GM23338 (cell line): ENCODE measurements at regions not wholly inside any gene's neighbourhood (a gene's known extent, or its start where the extent isn't known, plus 50 kb on each side); places are given as distances from the start of the nearest gene placed in this dataset.

Experiments
- ATAC-seq: fragments of 200-7000 bp; cut with Tn5 transposase; 3 replicates; pipeline ENCODE4 v1.9.1; 2020
- DNase-seq: peaks from one replicate; pipeline ENCODE4 v3.0.0-alpha.2; 2015; ENCODE audit warnings: low spot score
- H2AFZ ChIP-seq: fragments of 200-600 bp; sonication (generic); 2 replicates; pipeline ENCODE4 v1.8.0; 2016; ENCODE audit warnings: antibody characterized with exemption, mild to moderate bottlenecking, moderate library complexity
- H3F3A ChIP-seq: fragments of 200-600 bp; sonication (generic); replicated peaks from 2 replicates; pipeline ENCODE4 v1.8.0; 2017; ENCODE audit warnings: antibody characterized with exemption, mixed run types, low read depth
- H3K27ac ChIP-seq: fragments of 200-600 bp; sonication (generic); 2 replicates; pipeline ENCODE4 v1.6.1; 2016; ENCODE audit warnings: low read depth
- H3K27me3 ChIP-seq: fragments of 200-600 bp; sonication (generic); 2 replicates; pipeline ENCODE4 v1.8.0; 2016; ENCODE audit warnings: mild to moderate bottlenecking, mixed run types, moderate library complexity; ENCODE audit not compliant: insufficient read depth
- H3K36me3 ChIP-seq: fragments of 200-600 bp; sonication (generic); 2 replicates; pipeline ENCODE4 v1.8.0; 2016; ENCODE audit warnings: mild to moderate bottlenecking; ENCODE audit not compliant: insufficient read depth
- H3K4me1 ChIP-seq: fragments of 200-600 bp; sonication (generic); 2 replicates; pipeline ENCODE4 v1.8.0; 2016; ENCODE audit warnings: mild to moderate bottlenecking, moderate library complexity; ENCODE audit not compliant: insufficient read depth
- H3K4me2 ChIP-seq: fragments of 200-600 bp; sonication (generic); 2 replicates; pipeline ENCODE4 v1.7.1; 2017; ENCODE audit warnings: mixed run types
- H3K4me3 ChIP-seq: fragments of 200-600 bp; sonication (generic); 2 replicates; pipeline ENCODE4 v1.6.1; 2016; ENCODE audit warnings: mixed run types
- H3K79me2 ChIP-seq: fragments of 200-600 bp; sonication (generic); replicated peaks from 2 replicates; pipeline ENCODE4 v1.8.0; 2017; ENCODE audit warnings: mild to moderate bottlenecking; ENCODE audit not compliant: insufficient read depth
- H3K9me2 ChIP-seq: fragments of 200-600 bp; sonication (generic); 2 replicates; pipeline ENCODE4 v1.8.0; 2017; ENCODE audit not compliant: insufficient read depth
- H4K20me1 ChIP-seq: fragments of 200-600 bp; sonication (generic); replicated peaks from 2 replicates; pipeline ENCODE4 v1.8.0; 2017; ENCODE audit warnings: mild to moderate bottlenecking; ENCODE audit not compliant: insufficient read depth
- H3K27ac Mint-ChIP-seq: 2 replicates; pipeline ENCODE4 v1.8.0; 2020; ENCODE audit warnings: inconsistent platforms, mild to moderate bottlenecking, moderate library complexity, mixed read lengths
- H3K27me3 Mint-ChIP-seq: 3 replicates; pipeline ENCODE4 v1.8.0; 2022; ENCODE audit warnings: low read depth, mild to moderate bottlenecking, moderate library complexity, mixed read lengths, inconsistent platforms; ENCODE audit not compliant: insufficient read depth, poor library complexity
- H3K36me3 Mint-ChIP-seq: 3 replicates; pipeline ENCODE4 v1.8.0; 2021; ENCODE audit warnings: low read depth, mild to moderate bottlenecking, inconsistent platforms, moderate library complexity, mixed read lengths
- H3K4me1 Mint-ChIP-seq: 3 replicates; pipeline ENCODE4 v1.8.0; 2020; ENCODE audit warnings: mild to moderate bottlenecking, inconsistent platforms, mixed read lengths
- H3K4me3 Mint-ChIP-seq: 3 replicates; pipeline ENCODE4 v1.8.0; 2021; ENCODE audit warnings: moderate library complexity, mild to moderate bottlenecking, inconsistent platforms, mixed read lengths
- H3K9me3 Mint-ChIP-seq: 3 replicates; pipeline ENCODE4 v1.8.0; 2020; ENCODE audit warnings: moderate library complexity, mild to moderate bottlenecking, inconsistent platforms, mixed read lengths
- CREB1 ChIP-seq: fragments of 250-450 bp; sonication (Bioruptor Pico); IDR thresholded peaks from 2 replicates; pipeline ENCODE4 v1.5.0; 2020; ENCODE audit warnings: low read depth, mild to moderate bottlenecking, moderate library complexity
- EZH2 ChIP-seq: fragments of 200-600 bp; sonication (generic); IDR thresholded peaks from one replicate; pipeline ENCODE4 v1.8.0; 2017; ENCODE audit warnings: antibody characterized with exemption, mild to moderate bottlenecking, low read depth; ENCODE audit not compliant: unreplicated experiment
- EZH2phosphoT487 ChIP-seq: fragments of 200-600 bp; sonication (generic); IDR thresholded peaks from one replicate; pipeline ENCODE4 v1.8.1; 2018; ENCODE audit warnings: antibody characterized with exemption; ENCODE audit not compliant: unreplicated experiment
- JUNB ChIP-seq: IDR thresholded peaks from one replicate; pipeline ENCODE4 v1.6.1; 2016; ENCODE audit warnings: antibody characterized with exemption; ENCODE audit not compliant: unreplicated experiment
- NANOG ChIP-seq: IDR thresholded peaks from 2 replicates; pipeline ENCODE4 v1.6.1; 2016; ENCODE audit warnings: antibody characterized with exemption, borderline replicate concordance
- POLR2AphosphoS5 ChIP-seq: IDR thresholded peaks from 2 replicates; pipeline ENCODE4 v1.6.1; 2016; ENCODE audit warnings: antibody characterized with exemption, low read depth
- STAT1 ChIP-seq: IDR thresholded peaks from one replicate; pipeline ENCODE4 v1.6.1; 2016; ENCODE audit warnings: antibody characterized with exemption; ENCODE audit not compliant: unreplicated experiment
- ZNF114 ChIP-seq: fragments of 250-450 bp; sonication (Bioruptor Pico); IDR thresholded peaks from 2 replicates; pipeline ENCODE4 v1.5.0; 2020; ENCODE audit warnings: mild to moderate bottlenecking, moderate library complexity
- TF ChIP-seq, protein P1 (sequence below): IDR thresholded peaks from one replicate; pipeline ENCODE4 v1.6.1; 2018; ENCODE audit warnings: antibody characterized with exemption; ENCODE audit not compliant: unreplicated experiment
- TF ChIP-seq, protein P2 (sequence below): IDR thresholded peaks from 2 replicates; pipeline ENCODE4 v1.6.1; 2016; ENCODE audit warnings: antibody characterized with exemption
- TF ChIP-seq, protein P3 (sequence below): fragments of 250-450 bp; sonication (Bioruptor Pico); IDR thresholded peaks from 2 replicates; pipeline ENCODE4 v1.5.0; 2020; ENCODE audit warnings: mild to moderate bottlenecking, moderate library complexity

DNA sequence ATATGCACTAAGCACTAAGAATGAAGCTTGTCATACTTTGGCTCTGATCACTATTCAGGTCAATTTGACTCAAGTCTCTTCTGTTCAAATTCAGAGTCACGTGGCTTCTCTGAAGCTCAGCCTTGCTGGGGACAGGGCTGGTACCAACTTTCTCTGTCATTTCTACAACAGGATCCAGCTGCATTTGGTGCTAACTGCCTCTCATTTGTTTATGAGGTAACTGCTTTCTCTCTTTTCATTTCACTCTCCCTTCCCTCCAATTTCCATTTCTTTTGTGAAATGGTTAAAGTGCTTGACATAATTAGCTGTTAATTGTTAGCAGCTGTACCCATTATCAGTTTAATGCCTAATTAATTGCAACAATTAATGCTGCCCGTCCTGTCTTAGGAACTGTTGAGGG lies 259.7 kb upstream of the PLET1 start:
- no peak overlapping the region for H3K4me2 ChIP-seq
- DNase-seq (no peak), ATAC-seq (no peak)
- H3K4me3 ChIP-seq = no peak overlapping the region
- Mint-ChIP-seq H3K4me3 (no peak overlapping the region), H3K36me3 (no peaks in the 10 kb centered on the region), H3K27ac (no peak overlapping the region), H3K4me1 (peaks cover 9% of the 10 kb centered on the region), H3K27me3 (peaks cover 14% of the 10 kb centered on the region), H3K9me3 (no peaks in the 10 kb centered on the region)
- H3K4me1 ChIP-seq = no peaks in the 10 kb centered on the region
- no peaks in the 10 kb centered on the region for H3K79me2 ChIP-seq
- H3K27me3 ChIP-seq = no peaks in the 10 kb centered on the region
- no peaks in the 10 kb centered on the region for H3K36me3 ChIP-seq
- no peaks in the 10 kb centered on the region; the same call in 1 of the 2 replicates for H3K9me2 ChIP-seq
- no peak overlapping the region for H3K27ac ChIP-seq
- H2AFZ ChIP-seq = no peak overlapping the region
- TF ChIP-seq, protein P1, sequence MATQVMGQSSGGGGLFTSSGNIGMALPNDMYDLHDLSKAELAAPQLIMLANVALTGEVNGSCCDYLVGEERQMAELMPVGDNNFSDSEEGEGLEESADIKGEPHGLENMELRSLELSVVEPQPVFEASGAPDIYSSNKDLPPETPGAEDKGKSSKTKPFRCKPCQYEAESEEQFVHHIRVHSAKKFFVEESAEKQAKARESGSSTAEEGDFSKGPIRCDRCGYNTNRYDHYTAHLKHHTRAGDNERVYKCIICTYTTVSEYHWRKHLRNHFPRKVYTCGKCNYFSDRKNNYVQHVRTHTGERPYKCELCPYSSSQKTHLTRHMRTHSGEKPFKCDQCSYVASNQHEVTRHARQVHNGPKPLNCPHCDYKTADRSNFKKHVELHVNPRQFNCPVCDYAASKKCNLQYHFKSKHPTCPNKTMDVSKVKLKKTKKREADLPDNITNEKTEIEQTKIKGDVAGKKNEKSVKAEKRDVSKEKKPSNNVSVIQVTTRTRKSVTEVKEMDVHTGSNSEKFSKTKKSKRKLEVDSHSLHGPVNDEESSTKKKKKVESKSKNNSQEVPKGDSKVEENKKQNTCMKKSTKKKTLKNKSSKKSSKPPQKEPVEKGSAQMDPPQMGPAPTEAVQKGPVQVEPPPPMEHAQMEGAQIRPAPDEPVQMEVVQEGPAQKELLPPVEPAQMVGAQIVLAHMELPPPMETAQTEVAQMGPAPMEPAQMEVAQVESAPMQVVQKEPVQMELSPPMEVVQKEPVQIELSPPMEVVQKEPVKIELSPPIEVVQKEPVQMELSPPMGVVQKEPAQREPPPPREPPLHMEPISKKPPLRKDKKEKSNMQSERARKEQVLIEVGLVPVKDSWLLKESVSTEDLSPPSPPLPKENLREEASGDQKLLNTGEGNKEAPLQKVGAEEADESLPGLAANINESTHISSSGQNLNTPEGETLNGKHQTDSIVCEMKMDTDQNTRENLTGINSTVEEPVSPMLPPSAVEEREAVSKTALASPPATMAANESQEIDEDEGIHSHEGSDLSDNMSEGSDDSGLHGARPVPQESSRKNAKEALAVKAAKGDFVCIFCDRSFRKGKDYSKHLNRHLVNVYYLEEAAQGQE = no peak
- no peak for TF ChIP-seq POLR2AphosphoS5
- TF ChIP-seq STAT1 = no peak
- TF ChIP-seq, protein P2, sequence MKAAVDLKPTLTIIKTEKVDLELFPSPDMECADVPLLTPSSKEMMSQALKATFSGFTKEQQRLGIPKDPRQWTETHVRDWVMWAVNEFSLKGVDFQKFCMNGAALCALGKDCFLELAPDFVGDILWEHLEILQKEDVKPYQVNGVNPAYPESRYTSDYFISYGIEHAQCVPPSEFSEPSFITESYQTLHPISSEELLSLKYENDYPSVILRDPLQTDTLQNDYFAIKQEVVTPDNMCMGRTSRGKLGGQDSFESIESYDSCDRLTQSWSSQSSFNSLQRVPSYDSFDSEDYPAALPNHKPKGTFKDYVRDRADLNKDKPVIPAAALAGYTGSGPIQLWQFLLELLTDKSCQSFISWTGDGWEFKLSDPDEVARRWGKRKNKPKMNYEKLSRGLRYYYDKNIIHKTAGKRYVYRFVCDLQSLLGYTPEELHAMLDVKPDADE = no peak
- TF ChIP-seq JUNB = no peak
- TF ChIP-seq NANOG = no peak
- TF ChIP-seq, protein P3, sequence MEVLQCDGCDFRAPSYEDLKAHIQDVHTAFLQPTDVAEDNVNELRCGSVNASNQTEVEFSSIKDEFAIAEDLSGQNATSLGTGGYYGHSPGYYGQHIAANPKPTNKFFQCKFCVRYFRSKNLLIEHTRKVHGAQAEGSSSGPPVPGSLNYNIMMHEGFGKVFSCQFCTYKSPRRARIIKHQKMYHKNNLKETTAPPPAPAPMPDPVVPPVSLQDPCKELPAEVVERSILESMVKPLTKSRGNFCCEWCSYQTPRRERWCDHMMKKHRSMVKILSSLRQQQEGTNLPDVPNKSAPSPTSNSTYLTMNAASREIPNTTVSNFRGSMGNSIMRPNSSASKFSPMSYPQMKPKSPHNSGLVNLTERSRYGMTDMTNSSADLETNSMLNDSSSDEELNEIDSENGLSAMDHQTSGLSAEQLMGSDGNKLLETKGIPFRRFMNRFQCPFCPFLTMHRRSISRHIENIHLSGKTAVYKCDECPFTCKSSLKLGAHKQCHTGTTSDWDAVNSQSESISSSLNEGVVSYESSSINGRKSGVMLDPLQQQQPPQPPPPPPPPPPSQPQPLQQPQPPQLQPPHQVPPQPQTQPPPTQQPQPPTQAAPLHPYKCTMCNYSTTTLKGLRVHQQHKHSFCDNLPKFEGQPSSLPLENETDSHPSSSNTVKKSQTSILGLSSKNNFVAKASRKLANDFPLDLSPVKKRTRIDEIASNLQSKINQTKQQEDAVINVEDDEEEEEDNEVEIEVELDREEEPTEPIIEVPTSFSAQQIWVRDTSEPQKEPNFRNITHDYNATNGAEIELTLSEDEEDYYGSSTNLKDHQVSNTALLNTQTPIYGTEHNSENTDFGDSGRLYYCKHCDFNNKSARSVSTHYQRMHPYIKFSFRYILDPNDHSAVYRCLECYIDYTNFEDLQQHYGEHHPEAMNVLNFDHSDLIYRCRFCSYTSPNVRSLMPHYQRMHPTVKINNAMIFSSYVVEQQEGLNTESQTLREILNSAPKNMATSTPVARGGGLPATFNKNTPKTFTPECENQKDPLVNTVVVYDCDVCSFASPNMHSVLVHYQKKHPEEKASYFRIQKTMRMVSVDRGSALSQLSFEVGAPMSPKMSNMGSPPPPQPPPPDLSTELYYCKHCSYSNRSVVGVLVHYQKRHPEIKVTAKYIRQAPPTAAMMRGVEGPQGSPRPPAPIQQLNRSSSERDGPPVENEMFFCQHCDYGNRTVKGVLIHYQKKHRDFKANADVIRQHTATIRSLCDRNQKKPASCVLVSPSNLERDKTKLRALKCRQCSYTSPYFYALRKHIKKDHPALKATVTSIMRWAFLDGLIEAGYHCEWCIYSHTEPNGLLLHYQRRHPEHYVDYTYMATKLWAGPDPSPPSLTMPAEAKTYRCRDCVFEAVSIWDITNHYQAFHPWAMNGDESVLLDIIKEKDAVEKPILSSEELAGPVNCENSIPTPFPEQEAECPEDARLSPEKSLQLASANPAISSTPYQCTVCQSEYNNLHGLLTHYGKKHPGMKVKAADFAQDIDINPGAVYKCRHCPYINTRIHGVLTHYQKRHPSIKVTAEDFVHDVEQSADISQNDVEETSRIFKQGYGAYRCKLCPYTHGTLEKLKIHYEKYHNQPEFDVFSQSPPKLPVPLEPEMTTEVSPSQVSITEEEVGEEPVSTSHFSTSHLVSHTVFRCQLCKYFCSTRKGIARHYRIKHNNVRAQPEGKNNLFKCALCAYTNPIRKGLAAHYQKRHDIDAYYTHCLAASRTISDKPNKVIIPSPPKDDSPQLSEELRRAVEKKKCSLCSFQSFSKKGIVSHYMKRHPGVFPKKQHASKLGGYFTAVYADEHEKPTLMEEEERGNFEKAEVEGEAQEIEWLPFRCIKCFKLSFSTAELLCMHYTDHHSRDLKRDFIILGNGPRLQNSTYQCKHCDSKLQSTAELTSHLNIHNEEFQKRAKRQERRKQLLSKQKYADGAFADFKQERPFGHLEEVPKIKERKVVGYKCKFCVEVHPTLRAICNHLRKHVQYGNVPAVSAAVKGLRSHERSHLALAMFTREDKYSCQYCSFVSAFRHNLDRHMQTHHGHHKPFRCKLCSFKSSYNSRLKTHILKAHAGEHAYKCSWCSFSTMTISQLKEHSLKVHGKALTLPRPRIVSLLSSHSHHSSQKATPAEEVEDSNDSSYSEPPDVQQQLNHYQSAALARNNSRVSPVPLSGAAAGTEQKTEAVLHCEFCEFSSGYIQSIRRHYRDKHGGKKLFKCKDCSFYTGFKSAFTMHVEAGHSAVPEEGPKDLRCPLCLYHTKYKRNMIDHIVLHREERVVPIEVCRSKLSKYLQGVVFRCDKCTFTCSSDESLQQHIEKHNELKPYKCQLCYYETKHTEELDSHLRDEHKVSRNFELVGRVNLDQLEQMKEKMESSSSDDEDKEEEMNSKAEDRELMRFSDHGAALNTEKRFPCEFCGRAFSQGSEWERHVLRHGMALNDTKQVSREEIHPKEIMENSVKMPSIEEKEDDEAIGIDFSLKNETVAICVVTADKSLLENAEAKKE (CRISPR knock-in tag) = no peak
- no peak for TF ChIP-seq ZNF114
- no peak for TF ChIP-seq CREB1 (CRISPR knock-in tag)
- TF ChIP-seq EZH2phosphoT487 = no peak
- no peak for TF ChIP-seq EZH2
- H4K20me1 ChIP-seq = no peaks in the 10 kb centered on the region
- no peaks in the 10 kb centered on the region for H3F3A ChIP-seq
